H1 (cell line): ENCODE measurements at regions not wholly inside any gene's neighbourhood (a gene's known extent, or its start where the extent isn't known, plus 50 kb on each side); places are given as distances from the start of the nearest gene placed in this dataset.

ENCODE experiments used
- CTCF ChIA-PET: fragments of 300-600 bp; sonication (Branson Sonifier 250); formaldehyde crosslinking; loops from one replicate; lab custom pipeline; 2021; ENCODE audit not compliant: partially characterized antibody; lab: Charles Lee
- POLR2A ChIA-PET: fragments of 300-600 bp; sonication (Branson Sonifier 250); formaldehyde crosslinking; loops from one replicate; lab custom pipeline; 2021; ENCODE audit warnings: inconsistent platforms; ENCODE audit not compliant: partially characterized antibody; lab: Charles Lee
- DNase-seq, 2 experiments: peaks; one replicate each; pipeline versions ENCODE4 v3.0.0 to v3.0.0-alpha.2; 2010 to 2022; ENCODE audit warnings: low spot score in 2 of 2, low read depth in 1 of 2, mixed read lengths in 1 of 2
- FAIRE-seq: peaks from 2 replicates; lab custom pipeline; 2011; peaks lifted over from hg19 to GRCh38; lab: Jason Lieb, UNC
- H2AFZ ChIP-seq: 2 replicates; pipeline ENCODE4 v1.8.1; 2012; ENCODE audit warnings: low read length, inconsistent platforms
- H2AK5ac ChIP-seq: 2 replicates; pipeline ENCODE4 v1.6.1; 2013; ENCODE audit warnings: low read depth, low read length
- H2BK120ac ChIP-seq: replicated peaks from 2 replicates; pipeline ENCODE3; 2013; ENCODE audit warnings: low read depth, low read length, inconsistent platforms
- H2BK12ac ChIP-seq: 2 replicates; pipeline ENCODE4 v1.6.1; 2013; ENCODE audit warnings: low read depth, low read length
- H2BK15ac ChIP-seq: 2 replicates; pipeline ENCODE4 v1.6.1; 2013; ENCODE audit warnings: low read length
- H2BK20ac ChIP-seq: 2 replicates; pipeline ENCODE4 v1.6.1; 2013; ENCODE audit warnings: low read length
- H2BK5ac ChIP-seq: 2 replicates; pipeline ENCODE4 v1.6.1; 2013; ENCODE audit warnings: low read depth, low read length
- H3K14ac ChIP-seq: 2 replicates; pipeline ENCODE4 v1.6.1; 2013; ENCODE audit warnings: inconsistent platforms; ENCODE audit not compliant: insufficient read length
- H3K18ac ChIP-seq: 2 replicates; pipeline ENCODE4 v1.6.1; 2013; ENCODE audit warnings: low read length; ENCODE audit errors: extremely low read depth
- H3K23ac ChIP-seq: 2 replicates; pipeline ENCODE4 v1.6.1; 2013; ENCODE audit warnings: inconsistent platforms; ENCODE audit not compliant: insufficient read length
- H3K23me2 ChIP-seq: 2 replicates; pipeline ENCODE4 v1.6.1; 2013; ENCODE audit warnings: low read depth, low read length
- H3K27ac ChIP-seq: 2 replicates; pipeline ENCODE4 v1.6.1; 2011; ENCODE audit warnings: low read depth, low read length, inconsistent platforms
- H3K27me3 ChIP-seq, 4 experiments: replicated peaks in 1 of 4; 1 replicate in 1 of 4; 2 replicates in 3 of 4; pipeline versions ENCODE4 v1.6.1 to v1.8.1; 2011 to 2013; ENCODE audit warnings: low read length in 3 of 4, mild to moderate bottlenecking in 3 of 4, inconsistent platforms in 2 of 4, mixed read lengths in 2 of 4, moderate library complexity in 1 of 4; ENCODE audit not compliant: control insufficient read depth in 3 of 4, insufficient read depth in 3 of 4; ENCODE audit errors: extremely low read depth in 1 of 4
- H3K36me3 ChIP-seq, 4 experiments: 2 replicates each; pipeline versions ENCODE4 v1.6.1 to v1.8.1; 2011 to 2013; ENCODE audit warnings: mild to moderate bottlenecking in 4 of 4, low read length in 3 of 4, moderate library complexity in 2 of 4, control low read depth in 1 of 4, inconsistent platforms in 1 of 4; ENCODE audit not compliant: insufficient read depth in 4 of 4, control insufficient read depth in 2 of 4
- H3K4ac ChIP-seq: replicated peaks from 2 replicates; pipeline ENCODE3; 2013; ENCODE audit warnings: low read length, low read depth, mixed read lengths, inconsistent platforms; ENCODE audit not compliant: insufficient read length
- H3K4me1 ChIP-seq, 4 experiments: replicated peaks in 1 of 4; 1 replicate in 1 of 4; 2 replicates in 3 of 4; pipeline versions ENCODE4 v1.6.1 to v1.8.1; 2011 to 2013; ENCODE audit warnings: low read length in 3 of 4, inconsistent platforms in 2 of 4, mixed read lengths in 1 of 4; ENCODE audit not compliant: insufficient read depth in 4 of 4, control insufficient read depth in 3 of 4
- H3K4me2 ChIP-seq, 2 experiments: 2 replicates each; pipeline versions ENCODE4 v1.6.1 to v1.8.1; 2011 to 2013; ENCODE audit warnings: low read depth in 2 of 2, low read length in 2 of 2, control low read depth in 1 of 2, inconsistent platforms in 1 of 2, mild to moderate bottlenecking in 1 of 2; ENCODE audit not compliant: insufficient read depth in 1 of 2
- H3K4me3 ChIP-seq, 4 experiments: fragments of 200-600, 300-600 bp in 1 of 4; sonication (generic), shearing (Covaris generic), sonication (Bioruptor Twin) in 1 of 4; 2 replicates each; pipeline versions ENCODE4 v1.5.1 to v1.8.1; 2011 to 2016; ENCODE audit warnings: low read length in 4 of 4, low read depth in 3 of 4, control low read depth in 2 of 4, inconsistent platforms in 2 of 4, mild to moderate bottlenecking in 2 of 4, mixed read lengths in 1 of 4, moderate library complexity in 1 of 4; ENCODE audit not compliant: insufficient read depth in 2 of 4; ENCODE audit errors: extremely low read depth in 1 of 4
- H3K56ac ChIP-seq: replicated peaks from 2 replicates; pipeline ENCODE3; 2013; ENCODE audit warnings: low read depth, mild to moderate bottlenecking, mixed read lengths, low read length, inconsistent platforms; ENCODE audit not compliant: insufficient read length
- H3K79me1 ChIP-seq: 2 replicates; pipeline ENCODE4 v1.6.1; 2013; ENCODE audit warnings: low read depth, low read length, control low read depth
- H3K79me2 ChIP-seq, 2 experiments: 2 replicates each; pipeline versions ENCODE4 v1.6.1 to v1.8.1; 2012 to 2013; ENCODE audit warnings: low read length in 2 of 2, mild to moderate bottlenecking in 2 of 2, inconsistent platforms in 1 of 2; ENCODE audit not compliant: insufficient read depth in 2 of 2, control insufficient read depth in 1 of 2
- H3K9ac ChIP-seq, 4 experiments: replicated peaks in 1 of 4; 1 replicate in 1 of 4; 2 replicates in 3 of 4; pipeline versions ENCODE4 v1.6.1 to v1.8.1; 2011 to 2013; ENCODE audit warnings: low read depth in 3 of 4, low read length in 3 of 4, control low read depth in 2 of 4, mild to moderate bottlenecking in 2 of 4, moderate library complexity in 2 of 4, inconsistent platforms in 1 of 4; ENCODE audit errors: extremely low read depth in 1 of 4
- H3K9me3 ChIP-seq, 2 experiments: 2 replicates each; pipeline versions ENCODE4 v1.6.1 to v1.8.1; 2012 to 2013; ENCODE audit warnings: mild to moderate bottlenecking in 2 of 2, moderate library complexity in 2 of 2, control low read depth in 1 of 2, inconsistent platforms in 1 of 2, low read depth in 1 of 2, low read length in 1 of 2, mixed read lengths in 1 of 2; ENCODE audit not compliant: insufficient read depth in 2 of 2
- H4K20me1 ChIP-seq, 2 experiments: replicated peaks in 1 of 2; 2 replicates each; pipeline versions ENCODE3 to v1.8.1; 2011 to 2013; ENCODE audit warnings: inconsistent platforms in 2 of 2, low read length in 2 of 2, mild to moderate bottlenecking in 1 of 2; ENCODE audit not compliant: insufficient read depth in 2 of 2, control insufficient read depth in 1 of 2
- H4K5ac ChIP-seq: 2 replicates; pipeline ENCODE4 v1.6.1; 2013; ENCODE audit warnings: low read length, low read depth, mixed read lengths, inconsistent platforms; ENCODE audit not compliant: insufficient read length
- H4K8ac ChIP-seq: 2 replicates; pipeline ENCODE4 v1.8.0; 2013; ENCODE audit warnings: mild to moderate bottlenecking, moderate library complexity, low read length, inconsistent platforms; ENCODE audit not compliant: insufficient read depth; ENCODE audit errors: extremely low read depth
- H4K91ac ChIP-seq: replicated peaks from 2 replicates; pipeline ENCODE3; 2013; ENCODE audit warnings: low read length, mixed read lengths, inconsistent platforms; ENCODE audit not compliant: insufficient read length
- ASH2L ChIP-seq: fragments of 200-600, 300-600 bp; sonication (generic); IDR thresholded peaks from one replicate; pipeline ENCODE4 v1.7.1; 2017; ENCODE audit warnings: low read length
- WGBS, 2 experiments: shearing (Covaris generic) in 1 of 2; methylation state at CpG; one replicate each; pipeline versions ENCODE4 v1.1.6 to v1.1.7; 2013 to 2015; ENCODE audit warnings: low lambda C conversion rate in 2 of 2, mixed read lengths in 2 of 2, inconsistent platforms in 1 of 2, low coverage in 1 of 2, missing lambda C conversion rate in 1 of 2; ENCODE audit not compliant: insufficient replicate concordance in 2 of 2, insufficient coverage in 1 of 2, insufficient read length in 1 of 2; ENCODE audit errors: extremely low coverage in 1 of 2, missing lambda C conversion rate in 1 of 2; 5-methylcytosine and 5-hydroxymethylcytosine counted together

DNA sequence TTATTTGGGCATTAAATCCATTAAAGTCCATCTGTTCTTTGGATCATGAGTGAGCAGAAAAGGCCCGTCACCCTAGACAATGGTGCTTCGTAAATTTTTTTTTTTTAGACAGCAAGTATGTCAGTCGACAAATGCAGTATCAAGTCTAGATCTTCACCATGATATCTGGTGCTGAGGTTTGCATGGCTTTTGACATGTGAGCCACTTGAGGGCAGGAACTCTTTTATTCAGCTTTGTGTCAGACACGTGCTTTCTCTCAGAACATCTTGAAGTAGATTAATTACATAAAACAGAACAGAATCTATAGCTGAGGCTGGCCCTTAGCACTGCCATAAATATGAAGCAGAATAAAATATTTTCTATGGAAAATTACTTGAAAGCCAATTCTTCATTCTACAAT is 62.9 kb upstream of the CARD18 start:
- no peak for FAIRE-seq
- Histone ChIP-seq H3K4ac (no peak overlapping the region), H2BK15ac (no peak overlapping the region), H3K79me2 (no peaks in the 10 kb centered on the region), H4K20me1 (no peaks in the 10 kb centered on the region), H3K27ac (no peak overlapping the region), H4K91ac (no peak overlapping the region), H2BK20ac (no peak overlapping the region), H4K5ac (no peak overlapping the region), H2BK12ac (no peak overlapping the region), H4K8ac (no peak overlapping the region), H3K9ac (no peak overlapping the region), H3K23ac (no peak overlapping the region), H2BK5ac (no peak overlapping the region), H3K4me2 (no peak overlapping the region), H3K4me3 (no peak overlapping the region), H3K56ac (no peak overlapping the region), H3K36me3 (no peaks in the 10 kb centered on the region), H2AFZ (no peak overlapping the region; the same call in 1 of the 2 replicates), H2AK5ac (no peak overlapping the region), H3K18ac (no peak overlapping the region), H3K23me2 (no peaks in the 10 kb centered on the region), H3K79me1 (no peaks in the 10 kb centered on the region), H3K27me3 (no peaks in the 10 kb centered on the region), H3K4me1 (no peaks in the 10 kb centered on the region), H2BK120ac (no peak overlapping the region), H3K14ac (no peak overlapping the region), H3K9me3 (no peaks in the 10 kb centered on the region)
- ChIA-PET POLR2A (no interaction called here), CTCF (interaction anchor here (0.6 to 0.7 kb wide), 3 partner anchors 8 to 286 kb away, joined by 3 read pairs; no protein-coding TSS in a partner anchor)
- no peak for DNase-seq
- TF ChIP-seq ASH2L = no peak
- WGBS, 2 experiments = 90% methylated on average over 4 of the region's 4 CpGs; no CpG with 5 or more reads in 1 of the 2 experiments
